WTC11 (cell line): ENCODE measurements at regions not wholly inside any gene's neighbourhood (a gene's known extent, or its start where the extent isn't known, plus 50 kb on each side); places are given as distances from the start of the nearest gene placed in this dataset.

Source experiments
- CTCF ChIP-seq: fragments of 200-600 bp; IDR thresholded peaks from 2 replicates; pipeline ENCODE4 v1.8.0; 2022; ENCODE audit warnings: antibody characterized with exemption
- E2F4 ChIP-seq: sonication (generic); formaldehyde crosslinking; IDR thresholded peaks from 2 replicates; pipeline ENCODE4 v1.8.1; 2022; ENCODE audit warnings: low read depth, mild to moderate bottlenecking, moderate library complexity, missing genetic modification reagents, borderline replicate concordance
- NFYB ChIP-seq: sonication (generic); formaldehyde crosslinking; conservative IDR thresholded peaks from 2 replicates; pipeline ENCODE4 v1.8.0; 2022; ENCODE audit warnings: low read depth, missing genetic modification reagents
- USF1 ChIP-seq: sonication (generic); formaldehyde crosslinking; IDR thresholded peaks from 2 replicates; pipeline ENCODE4 v1.8.0; 2022; ENCODE audit warnings: mild to moderate bottlenecking, missing genetic modification reagents
- ZNF121 ChIP-seq: sonication (generic); formaldehyde crosslinking; IDR thresholded peaks from 2 replicates; pipeline ENCODE4 v1.8.0; 2023; ENCODE audit warnings: missing genetic modification reagents

- TF ChIP-seq CTCF = no peak
- no peak for TF ChIP-seq NFYB (CRISPR knock-in tag)
- no peak for TF ChIP-seq ZNF121
- no peak for TF ChIP-seq USF1 (CRISPR knock-in tag)
- TF ChIP-seq E2F4 (CRISPR knock-in tag) = no peak
These were observed 250.8 kb upstream of the SFRP2 start for GRCh38 chr4:154039435-154040343.
